ENCODE measurements at regions not wholly inside any gene's neighbourhood (a gene's known extent, or its start where the extent isn't known, plus 50 kb on each side); places are given as distances from the start of the nearest gene placed in this dataset.
"Not testable (repeated sequence)": the region's sequence is repeated elsewhere in the genome, so short reads cannot be mapped to it uniquely, and the experiment has no call there.

GRCh38 chr9:31243386-31243785, 1141.1 kb upstream of the ACO1 start:
- no peak for DNase-seq

GRCh38 chr9:31248156-31248555, 1136.3 kb upstream of the ACO1 start:
- DNase-seq = no peak

- no peak for DNase-seq
Measured at GRCh38 chr9:31251386-31251785, 1133.1 kb upstream of the ACO1 start.

- DNase-seq = no peak
Measured at GRCh38 chr9:31253800-31254762, 1130.4 kb upstream of the ACO1 start.

GRCh38 chr9:31255211-31255610, 1129.2 kb upstream of the ACO1 start:
- DNase-seq = no peak

- DNase-seq = no peak
Measured at GRCh38 chr9:31259824-31260223, 1124.6 kb upstream of the ACO1 start.

- DNase-seq = no peak
Measured at GRCh38 chr9:31272456-31273295, 1111.8 kb upstream of the ACO1 start.

GRCh38 chr9:31275419-31275818, 1109.0 kb upstream of the ACO1 start:
- no peak for DNase-seq

- no peak for DNase-seq
Measured at GRCh38 chr9:31290731-31291130, 1093.7 kb upstream of the ACO1 start.

- no peak for DNase-seq
Measured at GRCh38 chr9:31302620-31303418, 1081.6 kb upstream of the ACO1 start.

- DNase-seq = peak; percentile 28
Measured at GRCh38 chr9:31304576-31304975, 1079.9 kb upstream of the ACO1 start.

- DNase-seq = no peak
Measured at GRCh38 chr9:31314241-31314640, 1070.2 kb upstream of the ACO1 start.

GRCh38 chr9:31320494-31320893, 1063.9 kb upstream of the ACO1 start:
- DNase-seq = no peak

- no peak for DNase-seq
Measured at GRCh38 chr9:31321256-31321655, 1063.2 kb upstream of the ACO1 start.

GRCh38 chr9:31321686-31322085, 1062.8 kb upstream of the ACO1 start:
- no peak for DNase-seq

- no peak for DNase-seq
Measured at GRCh38 chr9:31323726-31324444, 1060.6 kb upstream of the ACO1 start.

- DNase-seq = no peak
Measured at GRCh38 chr9:31325778-31326177, 1058.7 kb upstream of the ACO1 start.

- not testable (repeated sequence) for DNase-seq
Measured at GRCh38 chr9:31326883-31327282, 1057.6 kb upstream of the ACO1 start.

- no peak for DNase-seq
Measured at GRCh38 chr9:31334837-31335528, 1049.5 kb upstream of the ACO1 start.

GRCh38 chr9:31335529-31336234, 1048.8 kb upstream of the ACO1 start:
- no peak for DNase-seq

GRCh38 chr9:31336386-31336785, 1048.1 kb upstream of the ACO1 start:
- no peak for DNase-seq

Data from amniotic stem cell (primary cell).